Stomach (tissue), 8 donors: ENCODE measurements at regions not wholly inside any gene's neighbourhood (a gene's known extent, or its start where the extent isn't known, plus 50 kb on each side); places are given as distances from the start of the nearest gene placed in this dataset.

Source experiments
- DNase-seq, 2 donors: peaks; one replicate each; pipeline versions ENCODE4 v3.0.0 to v3.0.0-alpha.2; 2013 to 2019
- H3K27ac ChIP-seq, 5 donors: fragments of 200-600 bp in 4 of 5; sonication (generic) in 4 of 5; one replicate each; pipeline ENCODE4 v1.5.1; 2013 to 2019; ENCODE audit warnings: mild to moderate bottlenecking in 1 of 5, moderate library complexity in 1 of 5
- H3K27me3 ChIP-seq, 3 donors: fragments of 200-600 bp; sonication (generic); one replicate each; pipeline ENCODE4 v1.5.1; 2017 to 2019; ENCODE audit warnings: mixed run types in 1 of 3
- H3K36me3 ChIP-seq, 4 donors: fragments of 200-600 bp; sonication (generic); 1 replicate in 3 of 4; 2 replicates in 1 of 4; pipeline ENCODE4 v1.5.1; 2016 to 2019
- H3K4me1 ChIP-seq, 4 donors: fragments of 200-600 bp; sonication (generic); one replicate each; pipeline ENCODE4 v1.5.1; 2016 to 2019
- H3K4me3 ChIP-seq, 4 donors: fragments of 200-600 bp; sonication (generic) in 3 of 4; one replicate each; pipeline ENCODE4 v1.5.1; 2016 to 2019; ENCODE audit warnings: mild to moderate bottlenecking in 1 of 4
- H3K9me3 ChIP-seq, 4 donors: fragments of 200-600 bp; sonication (generic); one replicate each; pipeline ENCODE4 v1.5.1; 2016 to 2019
- EP300 ChIP-seq: sonication (generic); formaldehyde crosslinking; IDR thresholded peaks from one replicate; pipeline ENCODE4 v1.6.1; 2017; ENCODE audit warnings: antibody characterized with exemption
- POLR2A ChIP-seq, 4 donors: fragments of 450-650 bp; IDR thresholded peaks; one replicate each; pipeline ENCODE4 v1.6.1; 2016; ENCODE audit warnings: antibody characterized with exemption in 4 of 4, control low read depth in 2 of 4, mild to moderate bottlenecking in 1 of 4, moderate library complexity in 1 of 4
- POLR2AphosphoS5 ChIP-seq, 3 donors: sonication (generic); formaldehyde crosslinking; IDR thresholded peaks; one replicate each; pipeline ENCODE4 v1.6.1; 2016; ENCODE audit warnings: antibody characterized with exemption in 3 of 3
- WGBS, 5 donors: extraction: QIAGEN DNeasy Blood & Tissue Kit in 3 of 5; methylation state at CpG; one replicate each; pipeline versions ENCODE4 v1.1.5 to v1.1.7; 2013 to 2018; 5-methylcytosine and 5-hydroxymethylcytosine counted together
- intact Hi-C: fragments of 100-400 bp; cut with DNase I; formaldehyde crosslinking; loops from one replicate; pipeline ENCODE4 v1.15.1; 2023; ENCODE audit warnings: low total_unique reads
- TF ChIP-seq, protein P1 (sequence below), 7 experiments: fragments of 450-650 bp in 4 of 7; fragments of 200-600 bp in 3 of 7; sonication (generic) in 3 of 7; IDR thresholded peaks; one replicate each; pipeline ENCODE4 v1.5.1; 2016 to 2019; ENCODE audit warnings: antibody characterized with exemption in 7 of 7, control low read depth in 2 of 7, mild to moderate bottlenecking in 1 of 7
- donor health status: healthy with polysubstance abuse.
- donor health status: Bipolar disorder and iron deficiency.
- donor health status: healthy.

DNA sequence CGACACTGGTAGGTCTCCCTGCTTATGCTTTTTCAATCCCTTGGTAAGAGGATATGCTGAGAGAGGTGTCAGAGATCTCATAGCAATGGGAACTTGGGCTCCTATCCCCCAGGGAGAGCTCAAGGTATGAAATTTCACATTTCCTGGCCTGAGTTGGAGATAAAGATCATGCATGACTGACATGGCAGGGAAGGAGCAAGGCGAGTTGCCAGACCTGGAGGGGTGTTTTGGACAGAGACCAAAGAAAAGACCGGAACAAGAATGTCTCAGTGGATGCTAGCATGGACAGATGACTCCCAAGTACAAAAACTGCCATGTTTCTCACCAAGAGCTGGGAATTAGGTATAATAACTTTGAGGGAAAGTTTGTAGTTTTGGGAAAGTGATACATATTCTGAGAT lies 334.1 kb upstream of the B3GALT2 start:
- Histone ChIP-seq H3K27ac (no peak overlapping the region), H3K4me3 (no peak overlapping the region), H3K27me3 (no peaks in the 10 kb centered on the region), H3K4me1 (no peaks in the 10 kb centered on the region), H3K36me3 (no peaks in the 10 kb centered on the region), H3K9me3 (no peaks in the 10 kb centered on the region)
- DNase-seq, result no peak
- intact Hi-C loops, result no loop called here
- TF ChIP-seq POLR2A (IDR thresholded peaks at IDR 0.05) (no peak), EP300 (no peak), POLR2AphosphoS5 (IDR thresholded peaks at IDR 0.05) (no peak)
- TF ChIP-seq, protein P1, sequence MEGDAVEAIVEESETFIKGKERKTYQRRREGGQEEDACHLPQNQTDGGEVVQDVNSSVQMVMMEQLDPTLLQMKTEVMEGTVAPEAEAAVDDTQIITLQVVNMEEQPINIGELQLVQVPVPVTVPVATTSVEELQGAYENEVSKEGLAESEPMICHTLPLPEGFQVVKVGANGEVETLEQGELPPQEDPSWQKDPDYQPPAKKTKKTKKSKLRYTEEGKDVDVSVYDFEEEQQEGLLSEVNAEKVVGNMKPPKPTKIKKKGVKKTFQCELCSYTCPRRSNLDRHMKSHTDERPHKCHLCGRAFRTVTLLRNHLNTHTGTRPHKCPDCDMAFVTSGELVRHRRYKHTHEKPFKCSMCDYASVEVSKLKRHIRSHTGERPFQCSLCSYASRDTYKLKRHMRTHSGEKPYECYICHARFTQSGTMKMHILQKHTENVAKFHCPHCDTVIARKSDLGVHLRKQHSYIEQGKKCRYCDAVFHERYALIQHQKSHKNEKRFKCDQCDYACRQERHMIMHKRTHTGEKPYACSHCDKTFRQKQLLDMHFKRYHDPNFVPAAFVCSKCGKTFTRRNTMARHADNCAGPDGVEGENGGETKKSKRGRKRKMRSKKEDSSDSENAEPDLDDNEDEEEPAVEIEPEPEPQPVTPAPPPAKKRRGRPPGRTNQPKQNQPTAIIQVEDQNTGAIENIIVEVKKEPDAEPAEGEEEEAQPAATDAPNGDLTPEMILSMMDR (IDR thresholded peaks at IDR 0.05), result no peak
- 77 to 93% (median 89%) methylated on average over 3 of the region's 3 CpGs for WGBS, 5 donors

DNA sequence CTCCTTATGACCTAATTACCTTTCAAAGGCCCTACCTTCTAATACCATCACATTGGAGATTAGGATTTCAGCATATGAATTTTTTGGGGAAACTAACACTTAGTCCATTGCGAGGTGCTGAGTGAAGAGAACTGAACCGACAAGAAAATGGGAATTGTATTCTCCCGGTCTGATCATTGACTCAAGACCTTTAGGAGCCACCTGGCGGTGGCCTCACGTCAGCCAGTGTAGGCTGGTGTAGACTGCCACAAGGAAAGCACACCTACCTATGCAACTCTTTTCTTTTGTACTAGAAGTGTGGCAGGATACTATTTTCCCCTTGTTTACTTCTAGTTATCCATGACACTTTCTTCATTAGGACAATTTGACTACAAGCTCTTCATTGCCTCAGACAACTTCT lies 333.5 kb upstream of the B3GALT2 start:
- H3K27me3 ChIP-seq, result no peaks in the 10 kb centered on the region
- no peaks in the 10 kb centered on the region for H3K36me3 ChIP-seq
- DNase-seq, result no peak
- no peaks in the 10 kb centered on the region for H3K4me1 ChIP-seq
- no peak for TF ChIP-seq POLR2AphosphoS5 (IDR thresholded peaks at IDR 0.05)
- TF ChIP-seq, protein P1 (IDR thresholded peaks at IDR 0.05), result no peak
- TF ChIP-seq POLR2A (IDR thresholded peaks at IDR 0.05), result no peak
- no peak for TF ChIP-seq EP300
- no peak overlapping the region for H3K4me3 ChIP-seq
- no peaks in the 10 kb centered on the region for H3K9me3 ChIP-seq
- no peak overlapping the region for H3K27ac ChIP-seq
- intact Hi-C loops, result no loop called here
- WGBS, 5 donors, result 93 to 96% (median 94%) methylated on average over 5 of the region's 5 CpGs

DNA sequence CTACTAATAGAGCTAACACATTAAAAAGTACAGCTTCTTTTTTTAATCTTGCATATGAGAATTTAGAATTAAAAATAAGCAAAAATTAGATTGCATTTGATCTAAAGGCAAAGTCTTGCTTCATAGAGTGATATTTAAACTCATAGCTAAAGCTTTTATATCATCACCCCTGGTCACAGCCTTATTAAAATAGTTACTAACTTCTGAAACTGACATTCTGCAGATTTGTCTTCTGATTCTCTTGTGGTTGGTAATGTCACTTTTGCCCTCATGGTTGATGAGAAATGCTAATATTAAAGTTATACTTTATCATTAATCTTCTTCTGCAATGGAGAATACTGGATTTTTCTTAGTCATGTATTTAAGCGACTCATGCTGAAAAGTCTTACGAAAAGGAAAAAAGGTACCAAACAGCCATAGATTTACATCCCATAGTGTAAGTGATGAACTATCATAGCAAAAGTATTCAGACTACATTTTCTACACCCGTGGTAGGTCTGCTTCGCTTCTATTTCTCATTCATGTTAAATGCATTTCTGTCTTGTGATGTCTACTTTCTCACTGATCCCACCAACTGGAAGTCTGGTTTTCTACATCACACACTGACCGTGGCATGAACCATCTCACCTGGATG lies 330.5 kb upstream of the B3GALT2 start:
- intact Hi-C loops, result no loop called here
- Histone ChIP-seq H3K27ac (no peak overlapping the region), H3K27me3 (no peaks in the 10 kb centered on the region), H3K36me3 (no peaks in the 10 kb centered on the region), H3K9me3 (no peaks in the 10 kb centered on the region), H3K4me3 (no peak overlapping the region), H3K4me1 (no peaks in the 10 kb centered on the region)
- TF ChIP-seq POLR2AphosphoS5 (IDR thresholded peaks at IDR 0.05), result no peak
- no peak for TF ChIP-seq EP300
- TF ChIP-seq, protein P1 (IDR thresholded peaks at IDR 0.05), result no peak
- no peak for TF ChIP-seq POLR2A (IDR thresholded peaks at IDR 0.05)
- no peak for DNase-seq
- 85 to 90% (median 87%) methylated on average over 5 of the region's 5 CpGs for WGBS, 5 donors

DNA sequence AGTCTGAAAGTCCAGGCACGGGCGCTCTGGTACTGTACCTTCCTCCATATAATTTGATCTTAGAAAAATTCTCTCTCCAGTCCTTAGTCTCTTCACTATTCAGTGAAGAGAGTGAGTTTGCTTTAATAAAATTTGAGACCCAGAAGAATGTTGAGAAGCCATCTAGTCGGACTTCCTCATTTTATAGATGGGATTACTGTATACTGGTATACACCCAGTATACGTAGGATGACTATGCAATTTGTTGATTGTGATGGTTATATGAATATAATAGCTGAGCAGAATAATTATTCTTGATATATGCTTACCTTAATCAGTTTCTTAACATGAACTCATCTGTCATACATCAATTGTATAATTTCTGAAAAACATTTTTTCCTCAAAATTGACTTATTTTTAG lies 328.0 kb upstream of the B3GALT2 start:
- Histone ChIP-seq H3K9me3 (no peaks in the 10 kb centered on the region), H3K4me3 (no peak overlapping the region), H3K27ac (no peak overlapping the region), H3K27me3 (no peaks in the 10 kb centered on the region), H3K36me3 (no peaks in the 10 kb centered on the region), H3K4me1 (no peaks in the 10 kb centered on the region)
- WGBS, 5 donors, result 86 to 96% (median 89%) methylated on average over 4 of the region's 4 CpGs
- intact Hi-C loops, result no loop called here
- TF ChIP-seq EP300 (no peak), POLR2A (IDR thresholded peaks at IDR 0.05) (no peak), POLR2AphosphoS5 (IDR thresholded peaks at IDR 0.05) (no peak)
- TF ChIP-seq, protein P1 (IDR thresholded peaks at IDR 0.05), result no peak
- no peak for DNase-seq
